SK-N-SH treated with all-trans-retinoic acid at 6 μM for 48 hours (cell line): ENCODE measurements at regions not wholly inside any gene's neighbourhood (a gene's known extent, or its start where the extent isn't known, plus 50 kb on each side); places are given as distances from the start of the nearest gene placed in this dataset.

ENCODE experiments used
- ATAC-seq: fragments of 200-7000 bp; cut with Tn5 transposase; 3 replicates; pipeline ENCODE4 v1.9.1; 2020; ENCODE audit warnings: mild to moderate bottlenecking, moderate library complexity
- ARNTL ChIP-seq: fragments of 450-650 bp; formaldehyde crosslinking; IDR thresholded peaks from 2 replicates; pipeline ENCODE4 v1.5.0; 2020; ENCODE audit warnings: low read depth, mild to moderate bottlenecking, moderate library complexity, borderline replicate concordance
- CSDC2 ChIP-seq: fragments of 250-450 bp; sonication (Bioruptor Pico); IDR thresholded peaks from 2 replicates; pipeline ENCODE4 v1.5.0; 2020; ENCODE audit warnings: mild to moderate bottlenecking, moderate library complexity
- ESRRG ChIP-seq: fragments of 250-450 bp; sonication (Bioruptor Pico); IDR thresholded peaks from 2 replicates; pipeline ENCODE4 v1.6.1; 2021; ENCODE audit warnings: mild to moderate bottlenecking
- GLIS3 ChIP-seq: fragments of 250-450 bp; sonication (Bioruptor Pico); IDR thresholded peaks from 2 replicates; pipeline ENCODE4 v1.5.0; 2020; ENCODE audit warnings: mild to moderate bottlenecking, moderate library complexity
- ISL1 ChIP-seq: fragments of 250-450 bp; sonication (Bioruptor Pico); IDR thresholded peaks from 2 replicates; pipeline ENCODE4 v2.1.2; 2022; ENCODE audit warnings: mild to moderate bottlenecking, moderate library complexity
- PATZ1 ChIP-seq: fragments of 250-450 bp; sonication (Bioruptor Pico); IDR thresholded peaks from 2 replicates; pipeline ENCODE4 v1.8.0; 2020; ENCODE audit warnings: mild to moderate bottlenecking, moderate library complexity, borderline replicate concordance
- RARB ChIP-seq: fragments of 250-450 bp; sonication (Bioruptor Pico); IDR thresholded peaks from 2 replicates; pipeline ENCODE4 v1.8.0; 2021; ENCODE audit warnings: mild to moderate bottlenecking, moderate library complexity
- SNAI2 ChIP-seq: fragments of 250-450 bp; sonication (Bioruptor Pico); IDR thresholded peaks from 2 replicates; pipeline ENCODE4 v1.5.0; 2020; ENCODE audit warnings: mild to moderate bottlenecking, moderate library complexity
- TOX ChIP-seq: fragments of 250-450 bp; sonication (Bioruptor Pico); IDR thresholded peaks from 2 replicates; pipeline ENCODE4 v1.8.0; 2021; ENCODE audit warnings: mild to moderate bottlenecking, moderate library complexity, borderline replicate concordance
- ZFP3 ChIP-seq: fragments of 250-450 bp; sonication (Bioruptor Pico); IDR thresholded peaks from 2 replicates; pipeline ENCODE4 v1.5.0; 2020; ENCODE audit warnings: mild to moderate bottlenecking, moderate library complexity
- ZFP30 ChIP-seq: fragments of 450-650 bp; formaldehyde crosslinking; IDR thresholded peaks from 2 replicates; pipeline ENCODE4 v1.5.0; 2022; ENCODE audit warnings: mild to moderate bottlenecking, moderate library complexity
- ZNF8 ChIP-seq: fragments of 450-650 bp; formaldehyde crosslinking; IDR thresholded peaks from 2 replicates; pipeline ENCODE4 v1.5.0; 2020; ENCODE audit warnings: mild to moderate bottlenecking, moderate library complexity
- TF ChIP-seq, protein P1 (sequence below): fragments of 250-450 bp; sonication (Bioruptor Pico); IDR thresholded peaks from 2 replicates; pipeline ENCODE4 v1.5.0; 2020; ENCODE audit warnings: mild to moderate bottlenecking, moderate library complexity
- TF ChIP-seq, protein P2 (sequence below): fragments of 250-450 bp; sonication (Bioruptor Pico); IDR thresholded peaks from 2 replicates; pipeline ENCODE4 v1.8.0; 2021; ENCODE audit warnings: low read depth, mild to moderate bottlenecking, moderate library complexity, borderline replicate concordance

DNA sequence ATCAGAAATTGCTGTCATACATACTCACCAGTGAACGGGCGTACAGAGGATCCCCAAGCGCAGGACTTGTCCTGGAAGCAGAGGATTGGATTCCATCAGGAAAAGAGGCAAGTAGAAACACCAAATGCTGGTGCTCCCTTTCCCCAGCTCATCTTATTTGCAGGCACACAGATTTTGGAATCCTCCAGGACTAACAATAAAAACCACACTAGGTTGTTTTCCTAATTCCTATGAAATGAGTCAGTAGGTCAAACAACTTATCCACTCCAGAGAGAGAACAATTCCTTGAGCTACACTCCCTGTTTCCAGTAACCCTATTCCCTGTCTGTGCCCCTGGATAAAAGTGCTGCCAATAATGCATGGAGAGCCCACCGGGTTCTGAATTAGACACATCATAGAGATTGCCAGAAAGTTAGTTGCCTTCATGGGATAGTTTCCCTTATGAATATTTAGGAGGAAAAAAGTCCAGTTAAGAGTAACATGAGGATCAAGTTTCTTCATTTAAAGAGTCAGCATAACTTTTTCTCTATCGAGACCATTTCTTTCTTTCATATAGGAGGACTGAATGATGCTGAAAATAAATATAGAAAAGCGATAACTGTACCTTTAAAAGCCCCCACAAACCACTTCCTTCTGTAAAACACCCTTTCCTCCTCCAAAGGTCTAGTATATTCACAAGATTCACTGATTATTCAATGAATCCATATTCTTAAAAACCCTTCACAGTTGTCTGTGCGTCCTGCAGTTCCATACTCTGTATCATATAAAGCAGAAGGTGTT, 178.3 kb upstream of the KLF14 start:
- TF ChIP-seq TOX (CRISPR knock-in tag) (0 out of 2 replicates have a peak, but pooled peaks have one; percentile 29), ZFP30 (CRISPR knock-in tag) (no peak), GLIS3 (CRISPR knock-in tag) (no peak), ZNF8 (CRISPR knock-in tag) (0 out of 2 replicates have a peak, but pooled peaks have one; percentile 28)
- ATAC-seq, result peak; percentile 24

- ATAC-seq, result peak; percentile 73
- TF ChIP-seq RARB (0 out of 2 replicates have a peak, but pooled peaks have one; percentile 46), TOX (CRISPR knock-in tag) (peak; percentile 4; the same call in 1 of the 2 replicates), ISL1 (peak; percentile 53), PATZ1 (CRISPR knock-in tag) (peak; percentile 76; the same call in 1 of the 2 replicates), GLIS3 (CRISPR knock-in tag) (no peak)
- TF ChIP-seq, protein P1, sequence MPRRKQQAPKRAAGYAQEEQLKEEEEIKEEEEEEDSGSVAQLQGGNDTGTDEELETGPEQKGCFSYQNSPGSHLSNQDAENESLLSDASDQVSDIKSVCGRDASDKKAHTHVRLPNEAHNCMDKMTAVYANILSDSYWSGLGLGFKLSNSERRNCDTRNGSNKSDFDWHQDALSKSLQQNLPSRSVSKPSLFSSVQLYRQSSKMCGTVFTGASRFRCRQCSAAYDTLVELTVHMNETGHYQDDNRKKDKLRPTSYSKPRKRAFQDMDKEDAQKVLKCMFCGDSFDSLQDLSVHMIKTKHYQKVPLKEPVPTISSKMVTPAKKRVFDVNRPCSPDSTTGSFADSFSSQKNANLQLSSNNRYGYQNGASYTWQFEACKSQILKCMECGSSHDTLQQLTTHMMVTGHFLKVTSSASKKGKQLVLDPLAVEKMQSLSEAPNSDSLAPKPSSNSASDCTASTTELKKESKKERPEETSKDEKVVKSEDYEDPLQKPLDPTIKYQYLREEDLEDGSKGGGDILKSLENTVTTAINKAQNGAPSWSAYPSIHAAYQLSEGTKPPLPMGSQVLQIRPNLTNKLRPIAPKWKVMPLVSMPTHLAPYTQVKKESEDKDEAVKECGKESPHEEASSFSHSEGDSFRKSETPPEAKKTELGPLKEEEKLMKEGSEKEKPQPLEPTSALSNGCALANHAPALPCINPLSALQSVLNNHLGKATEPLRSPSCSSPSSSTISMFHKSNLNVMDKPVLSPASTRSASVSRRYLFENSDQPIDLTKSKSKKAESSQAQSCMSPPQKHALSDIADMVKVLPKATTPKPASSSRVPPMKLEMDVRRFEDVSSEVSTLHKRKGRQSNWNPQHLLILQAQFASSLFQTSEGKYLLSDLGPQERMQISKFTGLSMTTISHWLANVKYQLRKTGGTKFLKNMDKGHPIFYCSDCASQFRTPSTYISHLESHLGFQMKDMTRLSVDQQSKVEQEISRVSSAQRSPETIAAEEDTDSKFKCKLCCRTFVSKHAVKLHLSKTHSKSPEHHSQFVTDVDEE, result no peak
Observed at GRCh38 chr7:130912862-130913638, 179.0 kb upstream of the KLF14 start.

DNA sequence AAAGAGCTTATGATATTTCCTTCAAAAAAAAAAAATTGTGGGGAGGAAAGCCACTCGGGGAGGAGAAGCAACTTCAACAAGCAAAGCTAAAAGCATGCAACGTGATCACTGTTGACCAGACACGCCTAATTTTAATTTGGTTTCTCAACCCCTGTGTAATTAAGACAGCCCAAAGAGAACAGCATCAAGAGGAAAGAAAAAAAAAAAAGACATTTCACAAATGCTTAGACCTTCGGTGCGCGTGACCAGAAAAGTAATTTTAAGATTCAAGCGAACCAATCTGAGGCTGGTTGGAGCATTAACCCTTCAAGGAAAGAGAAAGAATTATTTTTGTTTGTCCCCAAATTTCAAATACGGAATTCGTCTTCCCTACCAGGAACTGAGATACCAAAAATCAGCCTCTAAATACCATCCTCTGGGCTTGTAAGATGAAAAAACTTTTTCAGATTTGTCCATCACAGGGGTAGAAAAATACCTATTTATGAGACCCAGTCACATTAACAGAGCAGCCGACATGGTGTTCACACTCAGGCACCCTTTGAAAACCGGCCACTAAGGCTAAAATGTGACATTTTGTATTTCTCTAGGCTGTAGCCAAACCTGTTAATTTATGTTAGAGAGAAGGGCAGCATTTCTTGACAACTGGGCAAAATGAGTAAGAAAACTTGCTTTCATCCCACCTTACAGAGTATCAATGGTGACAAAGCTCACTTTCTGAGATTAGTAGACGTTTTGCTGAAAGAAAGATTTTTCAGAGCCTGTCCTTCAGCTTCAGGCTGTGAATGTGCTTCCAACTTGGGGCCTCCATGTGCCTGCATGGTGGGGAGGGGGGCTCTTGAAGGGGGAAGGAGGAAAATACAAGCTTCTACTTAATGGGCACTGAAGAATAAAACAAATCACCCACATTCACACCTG, 179.9 kb upstream of the KLF14 start:
- ATAC-seq, result no peak
- TF ChIP-seq ZFP30 (CRISPR knock-in tag), result no peak

DNA sequence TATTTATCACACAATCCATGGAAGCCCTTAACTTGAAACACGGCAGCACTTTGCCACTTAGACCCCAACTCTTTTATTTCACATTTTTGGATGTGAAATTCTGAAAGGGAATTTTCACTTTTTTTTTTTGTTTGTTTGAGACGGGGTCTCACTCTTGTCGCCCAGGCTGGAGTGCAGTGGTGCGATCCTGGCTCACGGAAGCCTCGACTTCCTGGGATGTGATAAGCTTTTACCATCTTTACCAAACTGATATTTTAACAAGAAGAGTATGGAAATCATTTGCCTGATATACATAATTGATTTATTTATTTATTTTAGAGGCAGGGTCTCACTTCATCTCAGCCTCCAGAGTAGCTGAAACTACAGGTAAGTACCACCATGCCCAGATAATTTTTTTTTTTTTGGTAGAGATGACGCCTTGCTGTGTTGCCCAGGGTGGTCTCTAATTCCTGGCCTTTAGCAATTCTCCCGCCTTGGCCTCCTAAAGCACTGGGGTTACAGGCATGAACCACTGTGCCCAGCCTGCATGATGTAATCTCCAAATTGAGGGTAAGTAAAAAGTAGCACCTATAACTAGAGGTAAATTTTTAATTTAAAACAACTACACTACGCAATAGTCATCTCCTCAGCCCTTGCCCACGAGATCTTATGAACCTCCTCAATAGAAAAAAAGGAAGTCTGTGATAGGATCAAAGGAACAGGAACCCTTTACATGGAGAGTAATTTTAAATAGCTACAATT, 180.7 kb upstream of the KLF14 start:
- TF ChIP-seq CSDC2 (CRISPR knock-in tag) (no peak), ZFP3 (no peak), ARNTL (CRISPR knock-in tag) (no peak), ZNF8 (CRISPR knock-in tag) (no peak), SNAI2 (CRISPR knock-in tag) (no peak)
- TF ChIP-seq, protein P2, sequence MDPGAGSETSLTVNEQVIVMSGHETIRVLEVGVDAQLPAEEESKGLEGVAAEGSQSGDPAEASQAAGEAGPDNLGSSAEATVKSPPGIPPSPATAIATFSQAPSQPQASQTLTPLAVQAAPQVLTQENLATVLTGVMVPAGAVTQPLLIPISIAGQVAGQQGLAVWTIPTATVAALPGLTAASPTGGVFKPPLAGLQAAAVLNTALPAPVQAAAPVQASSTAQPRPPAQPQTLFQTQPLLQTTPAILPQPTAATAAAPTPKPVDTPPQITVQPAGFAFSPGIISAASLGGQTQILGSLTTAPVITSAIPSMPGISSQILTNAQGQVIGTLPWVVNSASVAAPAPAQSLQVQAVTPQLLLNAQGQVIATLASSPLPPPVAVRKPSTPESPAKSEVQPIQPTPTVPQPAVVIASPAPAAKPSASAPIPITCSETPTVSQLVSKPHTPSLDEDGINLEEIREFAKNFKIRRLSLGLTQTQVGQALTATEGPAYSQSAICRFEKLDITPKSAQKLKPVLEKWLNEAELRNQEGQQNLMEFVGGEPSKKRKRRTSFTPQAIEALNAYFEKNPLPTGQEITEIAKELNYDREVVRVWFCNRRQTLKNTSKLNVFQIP, result no peak
- ATAC-seq, result no peak

GRCh38 chr7:130917669-130918128, 183.7 kb upstream of the KLF14 start:
- peak; percentile 19; the same call in 1 of the 2 replicates for TF ChIP-seq ISL1
- no peak for TF ChIP-seq ESRRG (CRISPR knock-in tag)
- no peak; the same call in 2 of the 3 replicates for ATAC-seq
